GM18907 (cell line): ENCODE measurements at regions not wholly inside any gene's neighbourhood (a gene's known extent, or its start where the extent isn't known, plus 50 kb on each side); places are given as distances from the start of the nearest gene placed in this dataset.
"Not testable (repeated sequence)": the region's sequence is repeated elsewhere in the genome, so short reads cannot be mapped to it uniquely, and the experiment has no call there.

Experiments used
- ATAC-seq: cut with Tn5 transposase; IDR thresholded peaks from one replicate; pipeline ENCODE4 v1.9.1; 2021; ENCODE audit warnings: mild to moderate bottlenecking, moderate library complexity; ENCODE audit not compliant: unreplicated experiment

DNA sequence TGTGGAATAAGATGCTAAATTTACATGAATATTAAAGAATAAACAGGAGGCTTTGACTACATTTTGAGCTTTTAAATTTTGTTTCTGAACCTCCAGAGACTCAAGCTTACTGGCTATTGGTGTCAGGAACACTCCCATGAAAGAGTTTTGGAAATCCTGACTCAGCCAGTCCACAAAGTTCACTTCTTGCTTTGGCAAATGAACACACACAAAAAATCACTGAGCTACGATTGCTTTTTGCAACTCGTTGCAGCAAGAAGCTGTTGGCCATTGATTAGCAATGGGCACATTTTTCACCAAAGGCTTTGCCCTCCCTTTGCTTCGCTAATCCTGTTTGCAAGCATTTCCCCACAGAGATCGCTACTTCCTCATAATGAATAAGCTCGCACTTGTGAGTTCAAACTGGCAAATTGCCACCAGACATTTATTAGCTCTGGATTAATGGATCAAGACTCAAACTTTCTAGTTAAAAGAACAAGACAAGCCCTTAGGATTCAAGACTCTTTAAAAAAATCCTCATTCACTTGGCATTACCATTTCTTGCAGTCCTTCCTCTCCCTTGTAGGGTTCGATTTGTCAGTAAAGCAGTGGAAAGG is 343.2 kb upstream of the ONECUT1 start:
- no peak for ATAC-seq

- no peak for ATAC-seq
These were observed 340.8 kb upstream of the ONECUT1 start for GRCh38 chr15:53130943-53131342.

DNA sequence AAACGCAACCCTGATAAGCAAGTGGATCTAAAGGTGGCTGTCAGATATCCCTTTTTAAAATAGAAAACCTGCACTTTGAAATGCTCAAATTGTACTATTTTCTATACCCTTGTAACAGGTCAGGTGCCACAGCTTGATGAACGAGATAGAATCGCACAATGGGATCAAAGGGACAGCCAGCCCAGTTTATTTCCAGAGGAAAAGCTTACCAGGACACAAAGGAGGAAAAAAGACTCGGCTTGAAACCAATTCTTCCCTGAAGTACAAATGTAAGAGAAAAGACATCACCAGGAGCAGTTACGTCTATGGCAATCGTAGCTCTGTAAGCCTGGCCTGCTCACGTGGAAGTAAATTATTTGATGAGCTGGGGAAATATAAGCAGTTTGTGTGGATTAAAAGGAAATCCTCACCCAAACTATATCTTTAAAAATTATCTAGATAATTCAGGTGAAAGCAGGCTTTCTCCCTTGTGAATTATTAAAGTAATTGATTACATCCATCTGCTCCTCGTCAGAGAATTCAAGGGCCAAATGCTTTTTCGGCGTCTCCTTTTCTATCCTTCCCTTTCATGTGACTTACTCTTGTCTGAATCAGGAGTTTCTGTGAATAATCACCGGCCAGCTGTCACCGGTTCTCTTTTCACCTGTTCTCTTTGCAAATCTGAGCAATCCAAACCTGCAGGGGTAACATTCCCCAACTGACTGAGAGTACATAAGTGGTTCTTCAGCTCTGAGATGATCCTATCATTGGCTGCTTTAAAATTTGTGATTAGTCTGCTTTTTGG is 339.2 kb upstream of the ONECUT1 start:
- no peak for ATAC-seq

- ATAC-seq = no peak
These were observed 338.5 kb upstream of the ONECUT1 start for GRCh38 chr15:53128652-53129051.

GRCh38 chr15:53126144-53126543 is 336.0 kb upstream of the ONECUT1 start:
- ATAC-seq = no peak

- no peak for ATAC-seq
These were observed 332.7 kb upstream of the ONECUT1 start for GRCh38 chr15:53122818-53123217.

GRCh38 chr15:53116915-53117314 is 326.8 kb upstream of the ONECUT1 start:
- ATAC-seq = not testable (repeated sequence)

GRCh38 chr15:53116169-53116568 is 326.0 kb upstream of the ONECUT1 start:
- ATAC-seq = no peak

- ATAC-seq = no peak
These were observed 325.4 kb upstream of the ONECUT1 start for GRCh38 chr15:53115563-53115962.

- no peak for ATAC-seq
These were observed 324.8 kb upstream of the ONECUT1 start for GRCh38 chr15:53114960-53115359.

DNA sequence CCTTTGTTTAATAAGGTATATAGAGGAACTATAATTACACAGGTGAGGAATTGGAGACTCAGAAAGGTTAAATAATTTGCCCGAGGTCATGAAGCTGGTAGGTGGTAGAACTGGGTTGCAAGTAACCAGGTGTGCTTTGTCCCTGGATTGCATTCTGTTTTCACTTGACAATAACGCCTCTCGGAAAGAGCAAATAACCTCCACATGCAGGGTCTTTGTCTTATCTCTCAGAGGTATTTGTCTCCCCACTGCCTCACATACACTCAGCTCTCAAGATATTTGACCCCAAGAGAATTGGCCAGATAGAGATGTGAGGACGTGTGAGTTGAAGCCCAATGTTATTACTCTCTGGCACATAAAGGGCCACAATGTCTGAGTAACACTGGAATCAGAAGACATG is 320.9 kb upstream of the ONECUT1 start:
- no peak for ATAC-seq

DNA sequence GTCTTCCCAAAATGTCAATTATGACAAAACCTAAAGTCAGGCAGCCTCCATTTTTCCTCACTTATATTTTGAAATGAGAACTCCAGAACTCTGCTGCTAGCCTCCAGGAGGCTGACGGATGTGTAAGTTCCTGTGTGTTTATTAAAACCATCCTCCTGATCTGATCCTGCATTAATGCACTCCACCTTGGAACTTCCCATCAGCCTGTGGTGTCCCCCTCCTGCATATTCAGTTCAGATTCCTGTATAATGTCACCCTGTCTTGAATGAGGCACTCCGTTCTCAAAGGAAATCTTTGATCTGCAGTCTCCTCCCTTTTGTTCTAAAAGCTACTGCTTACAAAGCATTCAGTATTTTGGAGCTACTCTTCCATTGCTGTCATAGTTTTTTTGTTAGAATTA is 318.2 kb upstream of the ONECUT1 start:
- ATAC-seq = no peak

DNA sequence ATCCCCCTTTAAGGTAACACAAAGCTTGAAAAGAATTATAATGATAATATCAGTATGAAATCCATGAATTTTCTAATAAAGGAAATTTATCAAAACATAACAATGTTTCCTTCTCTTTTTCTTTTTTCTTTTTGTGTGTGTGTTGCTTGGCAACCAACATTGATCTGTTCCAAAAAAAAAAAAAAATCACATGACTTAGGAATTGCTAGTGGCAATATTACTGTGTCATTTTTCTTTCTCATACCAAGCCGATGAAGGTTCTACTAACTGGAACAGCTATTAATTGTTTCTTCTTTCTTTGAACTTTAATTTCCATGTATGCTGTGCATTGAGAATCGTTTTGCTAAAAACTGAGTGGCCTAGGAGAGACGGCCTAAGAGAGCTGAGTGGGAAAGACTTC is 317.7 kb upstream of the ONECUT1 start:
- ATAC-seq = no peak

DNA sequence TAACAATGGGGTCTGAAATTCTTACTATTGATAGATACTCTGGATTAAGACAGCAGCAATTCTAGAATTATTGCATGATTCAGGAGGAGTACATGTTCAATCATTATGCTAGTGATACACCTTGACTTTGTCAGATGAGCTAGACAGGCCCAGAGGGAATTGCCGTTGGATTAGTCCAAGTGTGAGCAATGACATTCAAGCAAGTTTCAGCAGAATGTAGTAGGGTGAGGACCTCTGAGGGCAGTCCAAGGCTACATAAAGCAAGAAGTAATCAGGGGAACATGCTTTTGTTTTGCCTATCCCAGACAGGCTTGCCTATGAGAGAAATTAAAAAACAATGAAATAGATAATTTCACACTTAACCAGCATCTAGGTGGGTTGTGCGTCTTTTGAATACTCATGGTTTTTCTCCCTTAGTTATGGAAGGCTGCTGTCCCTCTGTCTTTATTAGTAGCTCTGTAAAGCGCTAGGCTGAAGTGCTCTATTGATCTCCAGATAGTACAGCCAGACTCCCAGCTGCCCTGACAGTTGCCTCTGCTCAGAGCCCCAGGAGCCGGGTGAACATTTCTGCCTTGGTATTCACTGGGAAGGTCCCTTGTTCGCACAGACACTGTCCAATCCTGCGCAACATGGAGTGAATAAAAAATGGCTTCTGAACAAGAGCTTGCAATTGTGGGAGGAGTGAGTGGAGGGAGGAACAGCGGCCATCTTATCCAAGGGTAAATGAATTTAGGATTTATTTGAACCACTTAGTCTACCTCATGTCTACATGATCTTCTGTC is 316.6 kb upstream of the ONECUT1 start:
- ATAC-seq = no peak

DNA sequence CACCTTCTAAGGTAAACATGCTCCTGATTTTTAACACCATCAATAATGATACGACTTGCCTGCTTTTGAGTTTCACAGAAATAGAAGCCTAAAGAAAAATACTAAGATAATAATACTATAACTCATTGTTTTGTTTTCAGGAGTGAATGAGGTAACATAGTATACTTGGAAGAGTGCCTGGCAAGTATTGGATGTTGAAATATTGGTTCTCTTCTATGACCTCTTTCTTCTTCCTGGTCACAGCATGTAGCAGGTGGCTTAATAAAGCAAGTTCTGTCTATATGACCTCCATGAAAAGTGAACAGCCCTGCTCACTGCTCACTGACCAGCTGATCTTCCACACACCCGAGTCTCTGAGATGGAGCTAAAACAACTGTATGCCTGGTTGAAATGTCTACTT is 312.3 kb upstream of the ONECUT1 start:
- no peak for ATAC-seq

GRCh38 chr15:53080484-53080883 is 290.3 kb upstream of the ONECUT1 start:
- no peak for ATAC-seq

DNA sequence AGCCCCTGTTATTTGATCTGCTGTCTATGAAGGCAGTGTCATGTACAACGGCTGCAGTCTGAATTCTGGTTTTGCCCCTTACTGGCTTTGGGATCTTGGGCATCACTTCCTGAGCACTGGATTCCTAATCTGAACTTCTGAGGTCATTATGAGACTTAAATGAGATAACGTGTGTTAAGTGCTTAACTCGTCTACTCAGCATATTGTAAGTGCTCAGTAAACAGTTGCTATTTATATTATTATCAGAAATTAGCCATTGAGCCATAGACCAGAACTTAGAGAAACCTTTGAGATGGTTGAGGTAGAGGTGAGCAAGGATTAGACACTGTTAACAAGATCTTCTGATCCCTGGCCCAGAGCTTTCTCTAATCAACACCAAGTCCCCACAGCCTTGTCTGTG is 284.1 kb upstream of the ONECUT1 start:
- no peak for ATAC-seq

- ATAC-seq = no peak
These were observed 281.9 kb upstream of the ONECUT1 start for GRCh38 chr15:53072077-53072476.

- ATAC-seq = no peak
These were observed 278.5 kb upstream of the ONECUT1 start for GRCh38 chr15:53068636-53069035.

DNA sequence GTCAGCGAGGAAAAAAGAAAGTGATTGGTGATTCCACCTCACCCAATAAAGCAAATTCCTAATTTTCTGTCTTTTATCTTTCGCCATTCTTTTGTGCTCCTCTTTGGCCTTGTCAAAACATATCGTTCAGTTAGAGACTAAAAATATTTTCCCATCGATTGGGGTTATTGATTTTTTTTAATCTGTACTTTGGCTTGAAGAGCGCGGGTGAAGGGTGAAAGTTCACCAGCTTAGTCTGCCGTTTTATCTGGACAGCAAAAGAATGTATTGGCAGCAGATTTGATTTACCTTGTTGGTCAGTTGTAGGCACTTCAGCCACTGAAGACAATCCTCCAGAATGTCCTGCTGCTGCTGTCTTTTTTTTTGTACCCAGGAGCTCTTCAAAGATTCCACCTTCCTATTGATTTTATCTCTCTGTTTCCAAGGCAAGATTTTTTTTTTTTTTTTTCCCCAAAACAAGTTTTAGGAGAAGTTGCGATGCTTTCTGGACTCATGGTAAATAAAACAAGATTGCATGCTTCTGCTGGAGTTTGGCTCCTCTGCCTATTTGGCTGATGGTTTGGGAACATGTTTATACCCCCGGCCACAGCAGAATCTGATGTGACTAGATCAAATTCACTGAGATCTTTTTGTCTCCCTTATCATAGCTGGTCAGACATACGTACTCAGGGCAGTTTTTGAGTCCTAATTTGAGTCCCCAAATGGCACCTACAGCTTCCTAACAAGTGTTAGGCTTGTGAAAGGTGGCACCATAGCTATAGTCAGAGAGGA is 269.3 kb upstream of the ONECUT1 start:
- no peak for ATAC-seq

- ATAC-seq = no peak
These were observed 256.1 kb upstream of the ONECUT1 start for GRCh38 chr15:53046153-53046790.
